Endodermal cell (in vitro differentiated cells): ENCODE measurements at regions not wholly inside any gene's neighbourhood (a gene's known extent, or its start where the extent isn't known, plus 50 kb on each side); places are given as distances from the start of the nearest gene placed in this dataset.

Source experiments
- DNase-seq: peaks from one replicate; pipeline ENCODE4 v3.0.0-alpha.2; 2017
- H3K27ac ChIP-seq: 2 replicates; pipeline ENCODE4 v1.5.1; 2013; ENCODE audit warnings: mild to moderate bottlenecking, low read depth, low read length, moderate library complexity
- H3K27me3 ChIP-seq: 2 replicates; pipeline ENCODE4 v1.6.1; 2013; ENCODE audit warnings: mild to moderate bottlenecking, low read length, moderate library complexity; ENCODE audit not compliant: insufficient read depth, control insufficient read depth, poor library complexity, severe bottlenecking
- H3K36me3 ChIP-seq: 2 replicates; pipeline ENCODE4 v1.7.0; 2013; ENCODE audit warnings: mild to moderate bottlenecking, low read length, moderate library complexity; ENCODE audit not compliant: control insufficient read depth, insufficient read depth
- H3K4me1 ChIP-seq: one replicate; pipeline ENCODE4 v1.7.0; 2013; ENCODE audit warnings: low read length; ENCODE audit not compliant: control insufficient read depth, insufficient read depth
- H3K4me3 ChIP-seq: 2 replicates; pipeline ENCODE4 v1.5.1; 2013; ENCODE audit warnings: mild to moderate bottlenecking, low read length, moderate library complexity
- H3K9ac ChIP-seq: 2 replicates; pipeline ENCODE4 v1.6.1; 2013; ENCODE audit warnings: mild to moderate bottlenecking, low read length, moderate library complexity; ENCODE audit not compliant: poor library complexity, severe bottlenecking; ENCODE audit errors: extremely low read depth
- H3K9me3 ChIP-seq: 2 replicates; pipeline ENCODE4 v1.6.1; 2013; ENCODE audit warnings: mild to moderate bottlenecking, low read length, moderate library complexity; ENCODE audit not compliant: control insufficient read depth
- H3K27ac Mint-ChIP-seq: 2 replicates; pipeline ENCODE4 v1.8.0; 2020; ENCODE audit warnings: mixed read lengths
- H3K27me3 Mint-ChIP-seq: 2 replicates; pipeline ENCODE4 v1.8.0; 2021; ENCODE audit warnings: mild to moderate bottlenecking, mixed read lengths; ENCODE audit not compliant: insufficient read depth
- H3K36me3 Mint-ChIP-seq: 2 replicates; pipeline ENCODE4 v1.8.0; 2020; ENCODE audit warnings: low read depth, mixed read lengths
- H3K4me1 Mint-ChIP-seq: 2 replicates; pipeline ENCODE4 v1.8.0; 2020; ENCODE audit warnings: mixed read lengths
- H3K4me3 Mint-ChIP-seq: 2 replicates; pipeline ENCODE4 v1.8.0; 2020; ENCODE audit warnings: mild to moderate bottlenecking, moderate library complexity, mixed read lengths
- H3K9me3 Mint-ChIP-seq: 2 replicates; pipeline ENCODE4 v1.8.0; 2020; ENCODE audit warnings: mild to moderate bottlenecking, mixed read lengths
- WGBS, 2 experiments: methylation state at CpG; one replicate each; pipeline versions ENCODE4 v1.1.5 to v1.1.7; 2013; ENCODE audit warnings: missing lambda C conversion rate in 2 of 2, mixed read lengths in 1 of 2; ENCODE audit not compliant: insufficient coverage in 1 of 2, insufficient read length in 1 of 2; 5-methylcytosine and 5-hydroxymethylcytosine counted together
- TF ChIP-seq, protein P1 (sequence below): fragments of 200-600 bp; sonication (generic); conservative IDR thresholded peaks from 2 replicates; pipeline ENCODE4 v1.5.0; 2021; ENCODE audit warnings: antibody characterized with exemption, mild to moderate bottlenecking

DNA sequence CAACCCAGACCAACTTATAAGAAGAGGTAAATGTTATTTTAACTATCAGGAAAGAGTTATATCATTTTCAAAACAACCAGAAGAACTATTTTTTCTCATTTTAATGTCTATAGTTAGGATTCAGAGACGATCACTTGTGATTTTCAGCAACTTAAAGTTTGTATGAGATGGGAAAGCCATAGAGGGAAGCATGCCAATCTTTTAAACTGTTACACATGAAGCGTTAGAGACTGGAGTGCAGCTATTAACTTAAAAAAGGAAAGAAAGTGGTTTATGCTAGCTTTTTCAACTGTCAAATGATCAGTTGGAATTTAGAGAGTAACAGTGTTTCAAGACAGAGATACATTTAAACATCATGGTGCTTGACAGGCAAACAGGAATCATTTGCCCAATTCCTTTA is 91.7 kb upstream of the LPP start:
- H3K9ac ChIP-seq, result no peak overlapping the region
- no peak overlapping the region for H3K27ac Mint-ChIP-seq
- DNase-seq, result no peak
- no peak overlapping the region for H3K4me3 ChIP-seq
- H3K36me3 ChIP-seq, result no peaks in the 10 kb centered on the region
- H3K9me3 Mint-ChIP-seq, result no peaks in the 10 kb centered on the region
- TF ChIP-seq, protein P1, sequence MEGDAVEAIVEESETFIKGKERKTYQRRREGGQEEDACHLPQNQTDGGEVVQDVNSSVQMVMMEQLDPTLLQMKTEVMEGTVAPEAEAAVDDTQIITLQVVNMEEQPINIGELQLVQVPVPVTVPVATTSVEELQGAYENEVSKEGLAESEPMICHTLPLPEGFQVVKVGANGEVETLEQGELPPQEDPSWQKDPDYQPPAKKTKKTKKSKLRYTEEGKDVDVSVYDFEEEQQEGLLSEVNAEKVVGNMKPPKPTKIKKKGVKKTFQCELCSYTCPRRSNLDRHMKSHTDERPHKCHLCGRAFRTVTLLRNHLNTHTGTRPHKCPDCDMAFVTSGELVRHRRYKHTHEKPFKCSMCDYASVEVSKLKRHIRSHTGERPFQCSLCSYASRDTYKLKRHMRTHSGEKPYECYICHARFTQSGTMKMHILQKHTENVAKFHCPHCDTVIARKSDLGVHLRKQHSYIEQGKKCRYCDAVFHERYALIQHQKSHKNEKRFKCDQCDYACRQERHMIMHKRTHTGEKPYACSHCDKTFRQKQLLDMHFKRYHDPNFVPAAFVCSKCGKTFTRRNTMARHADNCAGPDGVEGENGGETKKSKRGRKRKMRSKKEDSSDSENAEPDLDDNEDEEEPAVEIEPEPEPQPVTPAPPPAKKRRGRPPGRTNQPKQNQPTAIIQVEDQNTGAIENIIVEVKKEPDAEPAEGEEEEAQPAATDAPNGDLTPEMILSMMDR, result no peak
- no peak overlapping the region for H3K27ac ChIP-seq
- H3K9me3 ChIP-seq, result no peaks in the 10 kb centered on the region
- H3K27me3 Mint-ChIP-seq, result no peaks in the 10 kb centered on the region
- no peak overlapping the region for H3K4me3 Mint-ChIP-seq
- WGBS, 2 experiments, result 96 to 100% methylated on average over 2 of the region's 2 CpGs
- H3K4me1 ChIP-seq, result peaks cover 2% of the 10 kb centered on the region
- H3K36me3 Mint-ChIP-seq, result no peaks in the 10 kb centered on the region
- no peaks in the 10 kb centered on the region for H3K27me3 ChIP-seq
- H3K4me1 Mint-ChIP-seq, result peaks cover 5% of the 10 kb centered on the region

- Histone ChIP-seq H3K27ac (no peak overlapping the region), H3K4me3 (no peak overlapping the region), H3K27me3 (no peaks in the 10 kb centered on the region), H3K9me3 (no peaks in the 10 kb centered on the region), H3K9ac (no peak overlapping the region), H3K4me1 (peaks cover 5% of the 10 kb centered on the region), H3K36me3 (no peaks in the 10 kb centered on the region)
- peaks cover 9% of the 10 kb centered on the region for H3K4me1 Mint-ChIP-seq
- no peaks in the 10 kb centered on the region for H3K36me3 Mint-ChIP-seq
- TF ChIP-seq, protein P1, result no peak
- DNase-seq, result no peak
- no peaks in the 10 kb centered on the region for H3K9me3 Mint-ChIP-seq
- 95% methylated on average over 4 of the region's 4 CpGs; no CpG with 5 or more reads in 1 of the 2 experiments for WGBS, 2 experiments
- no peaks in the 10 kb centered on the region for H3K27me3 Mint-ChIP-seq
- H3K27ac Mint-ChIP-seq, result no peak overlapping the region
- no peak overlapping the region for H3K4me3 Mint-ChIP-seq
These were observed 89.0 kb upstream of the LPP start for GRCh38 chr3:188064831-188065493.

DNA sequence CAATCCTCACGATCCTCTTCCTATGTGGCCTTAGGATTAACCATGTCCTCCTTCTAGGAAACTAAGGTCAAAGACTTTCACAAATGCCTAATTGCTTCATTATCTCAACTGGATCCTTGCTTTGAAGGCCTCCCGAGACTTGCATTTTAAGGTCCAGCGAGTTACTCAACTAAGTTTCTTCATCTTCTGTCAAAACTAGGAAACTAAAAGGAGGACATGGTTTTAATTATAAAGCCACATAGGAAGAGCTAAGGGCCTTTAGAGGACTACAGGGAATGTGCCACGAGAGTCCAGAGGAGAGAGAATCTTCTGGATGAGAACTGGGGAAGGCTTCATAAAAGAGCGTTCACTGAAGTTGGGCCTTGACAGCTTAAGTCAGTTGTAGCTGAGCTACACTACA is 87.8 kb upstream of the LPP start:
- H3K9me3 Mint-ChIP-seq, result no peaks in the 10 kb centered on the region

More for the DNA sequence above, 87.8 kb upstream of the LPP start:
- no peak overlapping the region for H3K4me3 Mint-ChIP-seq
- no peaks in the 10 kb centered on the region for H3K27me3 Mint-ChIP-seq
- no peak for DNase-seq
- no peak overlapping the region for H3K27ac Mint-ChIP-seq
- TF ChIP-seq, protein P1, result no peak
- Histone ChIP-seq H3K9ac (no peak overlapping the region), H3K27ac (no peak overlapping the region), H3K4me1 (peaks cover 5% of the 10 kb centered on the region), H3K36me3 (no peaks in the 10 kb centered on the region), H3K4me3 (no peak overlapping the region), H3K27me3 (no peaks in the 10 kb centered on the region), H3K9me3 (no peaks in the 10 kb centered on the region)
- H3K36me3 Mint-ChIP-seq, result no peaks in the 10 kb centered on the region
- WGBS, 2 experiments, result 92 to 98% methylated on average over 5 of the region's 5 CpGs
- H3K4me1 Mint-ChIP-seq, result peaks cover 7% of the 10 kb centered on the region
